DND-41 (cell line): ENCODE measurements at regions not wholly inside any gene's neighbourhood (a gene's known extent, or its start where the extent isn't known, plus 50 kb on each side); places are given as distances from the start of the nearest gene placed in this dataset.

ENCODE experiments used
- CTCF ChIP-seq: IDR thresholded peaks from 2 replicates; pipeline ENCODE4 v1.5.1; 2012; ENCODE audit warnings: borderline replicate concordance, low read length, moderate library complexity, mild to moderate bottlenecking; ENCODE audit not compliant: poor library complexity, severe bottlenecking; ENCODE audit errors: extremely low read depth
- EZH2 ChIP-seq: IDR thresholded peaks from 3 replicates; pipeline ENCODE4 v1.6.1; 2012; ENCODE audit warnings: borderline replicate concordance, low read depth, mild to moderate bottlenecking, moderate library complexity, low read length, inconsistent platforms; ENCODE audit not compliant: severe bottlenecking

DNA sequence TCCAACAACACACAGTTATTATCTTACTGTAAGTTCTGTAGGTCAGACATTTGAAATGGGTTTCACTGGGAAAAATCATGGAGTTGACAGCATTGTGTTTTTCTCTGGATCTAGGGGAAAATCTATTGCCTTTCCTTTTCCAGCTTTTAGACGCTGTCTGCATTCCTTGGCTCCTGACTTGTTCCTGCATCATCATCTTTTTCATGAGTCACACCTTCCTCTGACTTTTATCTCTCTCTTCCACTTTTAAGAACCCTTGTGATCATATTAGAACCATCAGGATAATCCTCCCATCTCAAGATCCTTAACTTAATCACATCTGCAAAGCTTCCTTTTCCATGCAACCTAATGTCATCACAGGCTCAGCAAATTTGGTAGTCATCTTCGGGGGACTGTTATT is 1454.8 kb downstream of the RPA4 start:
- TF ChIP-seq CTCF (no peak), EZH2 (no peak)
